GM18499 (cell line): ENCODE measurements at regions not wholly inside any gene's neighbourhood (a gene's known extent, or its start where the extent isn't known, plus 50 kb on each side); places are given as distances from the start of the nearest gene placed in this dataset.

Experiments used
- ATAC-seq: cut with Tn5 transposase; IDR thresholded peaks from one replicate; pipeline ENCODE4 v1.9.1; 2021; ENCODE audit warnings: moderate number of reproducible peaks; ENCODE audit not compliant: insufficient read depth, unreplicated experiment

DNA sequence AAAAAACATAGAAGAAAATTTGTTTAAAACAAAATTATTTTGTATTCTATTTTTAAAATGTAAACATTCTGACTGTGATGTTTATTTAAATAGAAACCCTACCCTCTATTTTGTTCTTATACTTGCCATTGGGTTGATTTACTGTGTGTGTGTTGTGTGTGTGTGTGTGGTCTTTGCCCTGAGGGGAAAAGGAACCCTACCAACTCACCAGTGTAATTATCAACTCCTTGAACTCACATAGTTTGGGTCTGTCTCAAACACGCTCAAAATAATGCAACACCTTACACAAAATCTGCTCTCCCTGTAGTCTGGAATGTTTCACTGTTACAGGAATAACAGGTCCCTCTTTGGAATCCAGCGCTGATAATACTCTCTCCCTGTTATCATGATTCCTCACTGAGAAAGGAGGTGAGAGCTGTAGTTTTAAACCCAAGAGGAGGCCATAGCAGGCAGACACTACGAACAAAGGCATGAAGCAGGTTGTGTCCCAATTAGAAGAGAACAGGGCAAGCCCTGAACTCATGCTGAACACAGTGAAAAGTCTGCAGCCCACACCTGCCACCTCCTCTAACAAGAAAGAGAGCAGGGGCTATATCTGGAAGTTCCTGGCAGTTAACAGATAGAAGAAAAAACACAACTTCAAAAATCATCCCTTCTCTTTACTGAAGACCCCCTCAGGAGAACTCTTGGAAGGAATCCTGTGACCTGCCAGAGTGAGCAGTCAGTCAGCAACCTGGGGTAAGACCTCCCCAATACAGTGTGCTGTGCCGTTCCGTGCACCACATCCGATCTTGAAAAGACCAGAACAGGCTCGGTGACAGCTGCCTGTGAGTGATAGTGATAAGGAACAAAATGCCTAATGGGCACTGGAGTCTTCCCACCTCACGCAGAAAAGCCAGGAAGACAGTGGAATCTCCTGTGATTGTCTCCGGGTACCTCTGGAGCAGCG is 608.1 kb upstream of the ADAMTS16 start:
- ATAC-seq, result no peak

DNA sequence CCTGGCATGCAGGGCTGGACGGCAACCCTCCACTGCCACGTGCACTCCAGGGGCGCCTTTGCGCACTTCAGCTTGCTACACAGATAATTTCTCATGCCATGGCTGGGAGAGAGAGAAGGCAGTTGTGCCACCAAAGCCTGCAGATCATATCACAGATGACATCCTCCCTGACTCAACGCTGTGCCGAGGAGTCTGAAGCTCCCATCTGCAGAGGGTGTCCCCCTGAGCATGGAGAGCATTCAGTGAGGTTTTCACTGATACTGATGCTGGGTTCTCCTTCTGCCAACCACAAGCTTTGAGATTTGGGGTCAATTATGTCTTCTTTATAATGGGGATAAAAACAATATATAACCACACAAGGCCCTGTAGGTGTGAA is 607.4 kb upstream of the ADAMTS16 start:
- ATAC-seq, result no peak

DNA sequence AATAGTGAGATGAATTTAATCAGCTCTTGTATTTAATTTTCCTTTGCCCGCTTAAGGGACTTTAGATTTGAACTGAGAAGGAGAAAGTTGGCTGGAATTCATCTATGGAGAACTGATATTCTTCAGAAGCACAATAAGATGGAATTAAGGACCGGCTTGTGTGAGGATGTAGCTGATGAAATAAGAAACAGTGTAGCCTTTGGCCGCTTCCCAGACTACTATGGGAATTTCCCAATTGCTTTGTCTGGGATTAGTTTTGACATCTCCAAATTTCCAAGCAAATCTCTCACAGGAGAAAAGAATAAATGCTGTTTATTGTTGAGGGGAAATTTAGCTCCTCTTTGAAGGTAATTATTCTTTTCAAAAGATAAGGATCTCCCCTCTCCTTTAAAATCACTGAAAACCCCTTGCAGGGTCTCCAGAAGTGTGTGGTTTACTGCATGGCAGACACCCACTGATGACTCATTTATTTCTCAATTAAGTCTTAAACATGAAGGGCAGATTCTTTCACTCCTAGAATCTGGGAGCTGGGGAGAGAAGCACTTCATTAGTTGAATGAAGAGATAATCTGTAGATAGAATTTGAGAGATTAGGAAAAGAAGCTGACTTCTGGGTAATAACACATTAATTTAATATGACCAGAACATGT is 606.5 kb upstream of the ADAMTS16 start:
- ATAC-seq, result no peak

- no peak for ATAC-seq
Measured at GRCh38 chr5:4537489-4537888, 602.6 kb upstream of the ADAMTS16 start.

DNA sequence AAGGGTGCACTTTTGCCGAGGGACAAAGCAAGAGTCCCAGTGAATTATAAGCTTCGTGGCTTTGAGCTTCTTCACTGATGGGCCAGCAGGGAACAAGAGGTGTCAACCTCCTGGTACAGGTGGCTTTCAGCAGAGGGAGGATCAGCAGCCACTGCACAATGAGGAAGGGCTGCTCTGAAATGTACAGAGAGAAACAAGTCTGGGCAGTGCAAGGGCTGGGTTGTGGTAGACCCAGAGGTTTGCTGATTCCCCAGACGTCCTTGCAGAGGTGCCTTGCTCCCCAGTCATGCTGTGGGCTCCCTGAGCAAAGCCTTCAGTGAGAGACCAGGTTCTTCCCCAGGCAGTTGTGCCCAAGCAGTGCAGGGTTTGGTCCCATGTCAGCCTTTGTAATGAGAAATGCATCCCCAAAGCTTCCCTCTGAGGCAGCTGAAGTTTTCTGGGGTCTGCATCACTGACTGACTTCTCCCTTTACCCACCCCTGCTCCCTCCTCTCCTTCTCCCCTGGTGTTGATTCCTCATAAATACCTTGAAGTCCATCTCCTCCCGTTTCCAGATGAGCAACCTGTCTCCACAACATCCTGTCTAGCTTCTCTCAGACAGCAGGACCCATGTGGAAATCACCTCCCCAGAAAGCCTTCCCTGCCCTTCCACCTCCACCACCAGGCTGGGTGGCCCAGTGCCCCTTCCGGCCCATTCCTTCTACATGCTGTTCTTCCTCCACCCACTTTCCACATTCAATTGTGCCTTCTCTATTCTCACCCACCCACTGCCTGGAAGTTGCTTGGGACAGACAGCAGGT is 599.6 kb upstream of the ADAMTS16 start:
- ATAC-seq, result no peak

- ATAC-seq, result no peak
Measured at GRCh38 chr5:4541334-4541733, 598.8 kb upstream of the ADAMTS16 start.

- ATAC-seq, result no peak
Measured at GRCh38 chr5:4542145-4542778, 597.9 kb upstream of the ADAMTS16 start.

GRCh38 chr5:4544049-4544670 is 596.0 kb upstream of the ADAMTS16 start:
- no peak for ATAC-seq

DNA sequence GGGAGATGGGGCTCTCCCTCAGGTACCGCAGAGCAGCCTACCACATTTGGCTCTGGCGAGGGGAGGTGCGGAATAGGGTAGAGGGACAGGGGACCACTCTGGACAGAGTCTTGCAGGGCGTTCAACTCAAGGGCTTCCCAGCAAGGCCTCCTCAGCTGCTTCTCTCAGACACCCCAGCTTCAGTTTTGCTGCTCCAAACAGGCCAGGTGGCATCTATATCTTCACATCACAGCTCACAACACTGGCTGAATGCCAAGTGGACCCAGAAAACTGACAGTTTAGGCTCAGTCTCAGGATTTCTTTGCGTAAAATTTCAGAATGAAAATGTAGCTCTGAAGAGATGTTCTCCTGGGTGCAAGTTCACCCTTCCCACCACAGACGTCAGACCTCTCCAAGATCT is 592.6 kb upstream of the ADAMTS16 start:
- no peak for ATAC-seq

DNA sequence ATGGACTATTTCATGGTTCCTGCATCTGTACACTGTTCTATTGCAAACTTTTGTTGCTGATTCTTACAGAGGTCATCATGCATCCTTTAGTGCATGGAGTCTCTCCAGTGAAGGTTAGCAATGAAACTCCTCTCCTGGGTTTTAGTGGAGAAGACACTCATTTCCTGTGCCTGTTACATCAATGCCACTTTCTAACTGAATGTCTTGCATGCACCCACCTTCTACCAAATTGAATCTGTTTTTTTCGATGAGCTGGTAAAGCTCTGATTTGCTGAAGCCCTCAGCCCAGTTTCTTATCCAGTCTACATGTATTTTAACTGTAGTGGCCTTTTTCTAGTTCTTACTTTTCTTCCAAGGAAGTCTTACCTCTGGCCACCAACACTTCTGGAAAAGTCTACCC is 591.8 kb upstream of the ADAMTS16 start:
- no peak for ATAC-seq

- ATAC-seq, result no peak
Measured at GRCh38 chr5:4549351-4549750, 590.8 kb upstream of the ADAMTS16 start.

GRCh38 chr5:4551034-4551433 is 589.1 kb upstream of the ADAMTS16 start:
- no peak for ATAC-seq

DNA sequence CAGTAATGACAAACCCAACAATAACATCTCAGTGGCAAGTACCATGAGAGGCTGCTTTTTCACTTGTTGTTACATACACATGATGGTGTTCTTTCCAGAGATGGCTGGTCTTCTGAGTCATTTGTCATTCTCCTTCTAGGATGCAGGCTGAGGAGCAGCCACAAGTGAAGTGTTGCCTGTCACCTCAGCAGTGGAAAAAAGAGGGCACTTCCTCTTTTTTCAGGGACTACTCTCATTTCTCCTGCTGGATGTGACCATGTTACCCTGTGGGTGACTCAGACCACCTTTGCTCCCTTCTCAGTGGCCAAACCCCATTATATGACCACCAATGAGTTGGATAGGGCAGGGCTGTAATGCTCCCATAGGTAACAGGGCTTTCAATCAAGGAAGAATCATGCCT is 587.0 kb upstream of the ADAMTS16 start:
- no peak for ATAC-seq

DNA sequence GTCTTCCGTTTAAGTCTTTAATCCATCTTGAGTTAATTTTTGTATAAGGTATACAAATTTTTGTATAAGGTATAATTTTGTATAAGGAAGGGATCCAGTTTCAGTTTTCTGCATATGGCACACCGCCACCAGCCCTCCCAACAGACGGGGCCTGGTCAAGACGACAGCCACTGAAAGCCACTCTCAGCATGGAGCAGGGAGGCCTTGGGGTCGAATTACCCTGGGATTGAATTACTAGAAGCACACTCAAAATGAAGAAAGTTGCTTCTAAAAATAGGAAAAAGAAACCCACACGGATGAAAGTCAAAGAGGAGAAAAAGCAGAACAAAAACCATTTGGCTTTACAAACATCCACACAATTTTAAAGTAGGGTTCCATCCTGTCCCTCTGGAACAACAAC is 586.2 kb upstream of the ADAMTS16 start:
- no peak for ATAC-seq

DNA sequence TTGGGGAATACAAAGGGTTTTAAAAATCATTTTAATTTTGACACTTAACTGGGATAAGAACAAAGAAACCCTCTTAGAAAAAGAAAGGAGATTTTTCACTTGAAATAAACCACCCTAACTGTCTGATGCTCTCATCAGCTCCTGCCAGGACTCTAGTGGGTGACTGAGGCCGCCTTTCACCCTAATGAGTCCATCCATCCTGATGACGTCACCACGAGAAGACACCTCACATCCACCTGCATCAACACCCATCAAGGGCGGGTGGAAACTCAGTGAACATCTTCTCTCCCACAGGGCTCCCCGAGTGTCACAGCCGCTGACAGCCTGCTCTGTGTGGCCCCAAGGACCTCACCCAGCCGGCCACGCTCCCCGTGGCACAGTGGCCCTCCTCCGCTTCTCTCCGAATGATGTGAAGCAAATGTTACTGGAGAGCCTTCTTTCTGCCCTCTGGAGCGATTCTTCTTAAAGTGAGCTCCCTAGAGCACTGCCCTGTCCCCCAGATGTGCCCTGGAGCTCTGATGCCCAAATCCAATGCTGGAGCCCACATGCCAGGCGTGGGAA is 584.3 kb upstream of the ADAMTS16 start:
- no peak for ATAC-seq

GRCh38 chr5:4561403-4561802 is 578.7 kb upstream of the ADAMTS16 start:
- no peak for ATAC-seq

- ATAC-seq, result no peak
Measured at GRCh38 chr5:4563400-4563799, 576.7 kb upstream of the ADAMTS16 start.

- ATAC-seq, result no peak
Measured at GRCh38 chr5:4570047-4570995, 569.8 kb upstream of the ADAMTS16 start.
